ENCODE measurements at regions not wholly inside any gene's neighbourhood (a gene's known extent, or its start where the extent isn't known, plus 50 kb on each side); places are given as distances from the start of the nearest gene placed in this dataset.

DNA sequence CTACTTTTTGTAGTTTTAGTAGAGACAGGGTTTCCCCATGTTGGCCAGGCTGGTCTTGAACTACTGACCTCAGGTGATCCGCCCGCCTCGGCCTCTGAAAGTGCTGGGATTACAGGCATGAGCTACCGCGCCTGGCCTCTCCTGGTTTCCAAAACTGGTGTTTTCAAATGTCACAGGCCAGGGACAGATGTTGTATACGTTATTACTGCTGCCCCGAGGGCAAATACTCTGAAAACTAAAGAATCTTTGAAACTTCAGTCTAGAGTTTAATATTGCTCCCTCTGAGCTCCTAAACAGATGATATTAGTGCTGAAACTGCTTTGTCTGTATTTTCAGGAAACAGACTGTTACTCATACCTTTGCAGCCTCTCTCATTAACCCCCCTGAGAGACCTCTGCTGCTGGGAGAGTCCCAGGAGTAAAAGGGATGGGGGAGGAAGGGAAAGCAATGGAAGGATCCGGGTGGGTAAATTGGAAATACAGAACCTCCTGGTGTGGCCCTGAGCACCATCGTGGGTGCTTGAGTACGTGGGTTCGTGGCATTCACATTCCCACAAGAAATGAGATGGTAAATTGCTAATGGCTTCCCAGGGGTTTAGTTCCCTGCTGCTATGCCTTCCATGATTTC, 96.3 kb upstream of the IGF1R start:
- no peak overlapping the region for H3K9ac ChIP-seq (ENCODE audit: low read length)
- no peak overlapping the region for H3K27ac ChIP-seq (ENCODE audit: low read depth, low read length)
- no peaks in the 10 kb centered on the region for H3K36me3 ChIP-seq (ENCODE audit: control insufficient read depth, insufficient read depth, low read length)
- peaks cover 43% of the 10 kb centered on the region for H3K4me1 ChIP-seq (ENCODE audit: control insufficient read depth, insufficient read depth, low read length)
- no peak overlapping the region for H3K4me3 ChIP-seq (ENCODE audit: low read depth, low read length)
- no peaks in the 10 kb centered on the region for H3K9me3 ChIP-seq (ENCODE audit: control insufficient read depth, insufficient read depth, low read depth, low read length)
- peaks cover 5% of the 10 kb centered on the region; the same call in 1 of the 2 replicates for H3K27me3 ChIP-seq (ENCODE audit: control insufficient read depth, insufficient read depth, low read length)

DNA sequence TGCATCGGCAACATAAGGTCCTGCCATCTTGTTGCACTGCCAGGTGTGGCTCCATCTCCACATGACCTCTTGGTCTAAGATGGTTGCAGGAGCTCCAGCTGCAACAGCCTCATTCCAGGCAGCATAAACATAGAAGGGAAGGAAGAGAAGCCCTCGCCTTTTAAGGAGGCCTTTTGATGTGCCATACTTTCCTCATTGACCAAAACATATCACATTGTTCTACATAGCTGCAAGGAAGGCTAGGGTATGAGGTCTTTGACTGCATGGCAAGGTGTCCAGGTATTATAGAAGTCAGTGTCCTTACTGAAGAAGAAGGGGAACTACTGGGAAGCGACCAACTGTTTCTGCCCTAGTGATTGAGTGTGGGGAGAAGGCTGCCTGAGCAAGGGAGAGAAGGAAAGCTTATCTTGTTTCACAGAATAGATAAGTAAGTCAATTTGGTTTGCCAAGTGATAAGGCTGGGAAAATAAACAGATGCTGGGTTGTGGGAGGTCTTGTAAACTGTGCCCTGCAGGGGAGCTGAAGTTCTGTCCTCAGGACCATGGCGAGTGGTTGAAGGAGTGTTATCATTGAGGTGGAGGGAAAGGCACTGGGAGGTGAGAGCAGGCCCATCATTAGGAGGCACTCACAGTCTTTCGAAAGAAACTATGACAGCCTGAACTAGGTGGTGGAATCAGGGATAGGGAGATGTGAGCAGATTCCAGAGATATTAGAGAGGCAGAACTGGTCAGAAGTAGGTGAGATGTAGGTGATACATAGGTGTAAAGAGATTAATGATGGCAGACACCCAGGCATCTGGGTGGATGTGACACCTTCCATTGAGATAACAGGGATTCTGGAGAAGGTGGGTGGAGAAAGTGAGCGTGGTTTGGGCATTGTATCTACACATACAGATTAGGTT, 93.8 kb upstream of the IGF1R start:
- Histone ChIP-seq H3K9me3 (ENCODE audit: control insufficient read depth, insufficient read depth, low read depth, low read length) (no peaks in the 10 kb centered on the region), H3K27ac (ENCODE audit: low read depth, low read length) (no peak overlapping the region), H3K4me3 (ENCODE audit: low read depth, low read length) (no peak overlapping the region), H3K36me3 (ENCODE audit: control insufficient read depth, insufficient read depth, low read length) (no peaks in the 10 kb centered on the region), H3K27me3 (ENCODE audit: control insufficient read depth, insufficient read depth, low read length) (no peaks in the 10 kb centered on the region), H3K4me1 (ENCODE audit: control insufficient read depth, insufficient read depth, low read length) (peaks cover 42% of the 10 kb centered on the region), H3K9ac (ENCODE audit: low read length) (peak overlapping the region; percentile 65)

DNA sequence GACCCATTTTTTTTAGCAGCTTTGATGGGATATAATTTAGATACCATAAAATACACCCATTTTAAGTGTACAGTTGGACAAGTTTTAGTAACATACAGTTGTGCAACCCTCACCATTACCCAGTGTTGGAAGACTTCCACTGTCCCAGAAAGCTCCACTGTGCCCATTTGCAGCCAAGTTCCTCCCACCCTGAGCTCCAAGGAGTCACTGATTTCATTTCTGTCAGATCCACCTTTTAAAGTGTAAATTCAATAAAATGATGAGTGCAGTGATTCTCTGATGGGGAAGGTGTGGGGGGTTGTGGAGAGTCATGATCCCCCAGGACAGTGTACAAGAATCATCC, 93.2 kb upstream of the IGF1R start:
- Histone ChIP-seq H3K27me3 (ENCODE audit: control insufficient read depth, insufficient read depth, low read length) (no peaks in the 10 kb centered on the region; the same call in 1 of the 2 replicates), H3K36me3 (ENCODE audit: control insufficient read depth, insufficient read depth, low read length) (no peaks in the 10 kb centered on the region)

DNA sequence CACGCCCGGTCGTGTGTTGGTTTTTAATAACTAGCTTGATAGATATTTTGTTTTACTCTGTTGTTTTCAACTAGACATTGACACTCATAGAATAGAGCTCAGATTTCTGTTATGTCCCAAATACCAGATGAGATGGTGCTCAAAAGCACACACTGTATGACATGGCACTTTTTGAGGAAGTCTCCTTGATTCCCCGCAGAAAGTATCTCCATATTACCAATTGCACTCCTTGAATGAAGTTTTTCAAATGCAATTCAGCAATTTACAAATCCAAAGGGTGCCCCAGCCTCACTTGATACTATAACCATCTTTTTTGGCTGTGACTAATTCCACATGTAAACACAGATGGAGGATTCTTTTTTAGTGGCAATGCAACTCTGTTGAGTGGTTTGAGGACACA, 92.0 kb upstream of the IGF1R start:
- Histone ChIP-seq H3K27ac (ENCODE audit: low read depth, low read length) (no peak overlapping the region), H3K27me3 (ENCODE audit: control insufficient read depth, insufficient read depth, low read length) (no peaks in the 10 kb centered on the region; the same call in 1 of the 2 replicates), H3K9ac (ENCODE audit: low read length) (no peak overlapping the region), H3K4me3 (ENCODE audit: low read depth, low read length) (no peak overlapping the region), H3K9me3 (ENCODE audit: control insufficient read depth, insufficient read depth, low read depth, low read length) (no peaks in the 10 kb centered on the region), H3K4me1 (ENCODE audit: control insufficient read depth, insufficient read depth, low read length) (peaks cover 42% of the 10 kb centered on the region), H3K36me3 (ENCODE audit: control insufficient read depth, insufficient read depth, low read length) (no peaks in the 10 kb centered on the region)

More for the DNA sequence above, 93.2 kb upstream of the IGF1R start:
- no peak overlapping the region for H3K27ac ChIP-seq (ENCODE audit: low read depth, low read length)
- H3K9ac ChIP-seq (ENCODE audit: low read length) = peak overlapping the region; percentile 65
- H3K4me3 ChIP-seq (ENCODE audit: low read depth, low read length) = no peak overlapping the region
- no peaks in the 10 kb centered on the region for H3K9me3 ChIP-seq (ENCODE audit: control insufficient read depth, insufficient read depth, low read depth, low read length)
- peaks cover 42% of the 10 kb centered on the region for H3K4me1 ChIP-seq (ENCODE audit: control insufficient read depth, insufficient read depth, low read length)

DNA sequence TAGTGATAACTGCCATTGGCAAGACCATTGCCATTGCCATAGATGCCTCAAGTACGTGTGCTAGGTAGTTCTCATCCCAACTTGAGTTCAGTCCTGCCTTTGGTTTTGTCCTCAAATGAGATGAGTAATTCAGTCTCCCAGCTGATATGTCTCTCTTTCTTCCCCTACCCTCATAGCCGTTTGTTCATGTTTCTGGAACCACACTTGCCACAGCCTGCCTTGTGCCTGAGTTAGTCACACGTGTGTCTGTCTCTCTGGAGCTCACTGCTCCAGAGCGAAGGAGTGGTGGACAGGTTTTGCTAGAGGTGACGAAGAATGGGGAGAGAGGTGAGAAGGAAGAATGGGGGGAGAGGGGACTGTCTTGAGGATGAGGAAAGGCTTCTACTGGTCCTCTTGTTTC, 88.0 kb upstream of the IGF1R start:
- no peaks in the 10 kb centered on the region; the same call in 1 of the 2 replicates for H3K27me3 ChIP-seq (ENCODE audit: control insufficient read depth, insufficient read depth, low read length)
- H3K9ac ChIP-seq (ENCODE audit: low read length) = no peak overlapping the region
- no peaks in the 10 kb centered on the region for H3K36me3 ChIP-seq (ENCODE audit: control insufficient read depth, insufficient read depth, low read length)
- H3K9me3 ChIP-seq (ENCODE audit: control insufficient read depth, insufficient read depth, low read depth, low read length) = no peaks in the 10 kb centered on the region
- H3K4me3 ChIP-seq (ENCODE audit: low read depth, low read length) = no peak overlapping the region
- H3K27ac ChIP-seq (ENCODE audit: low read depth, low read length) = no peak overlapping the region
- peaks cover 13% of the 10 kb centered on the region for H3K4me1 ChIP-seq (ENCODE audit: control insufficient read depth, insufficient read depth, low read length)

DNA sequence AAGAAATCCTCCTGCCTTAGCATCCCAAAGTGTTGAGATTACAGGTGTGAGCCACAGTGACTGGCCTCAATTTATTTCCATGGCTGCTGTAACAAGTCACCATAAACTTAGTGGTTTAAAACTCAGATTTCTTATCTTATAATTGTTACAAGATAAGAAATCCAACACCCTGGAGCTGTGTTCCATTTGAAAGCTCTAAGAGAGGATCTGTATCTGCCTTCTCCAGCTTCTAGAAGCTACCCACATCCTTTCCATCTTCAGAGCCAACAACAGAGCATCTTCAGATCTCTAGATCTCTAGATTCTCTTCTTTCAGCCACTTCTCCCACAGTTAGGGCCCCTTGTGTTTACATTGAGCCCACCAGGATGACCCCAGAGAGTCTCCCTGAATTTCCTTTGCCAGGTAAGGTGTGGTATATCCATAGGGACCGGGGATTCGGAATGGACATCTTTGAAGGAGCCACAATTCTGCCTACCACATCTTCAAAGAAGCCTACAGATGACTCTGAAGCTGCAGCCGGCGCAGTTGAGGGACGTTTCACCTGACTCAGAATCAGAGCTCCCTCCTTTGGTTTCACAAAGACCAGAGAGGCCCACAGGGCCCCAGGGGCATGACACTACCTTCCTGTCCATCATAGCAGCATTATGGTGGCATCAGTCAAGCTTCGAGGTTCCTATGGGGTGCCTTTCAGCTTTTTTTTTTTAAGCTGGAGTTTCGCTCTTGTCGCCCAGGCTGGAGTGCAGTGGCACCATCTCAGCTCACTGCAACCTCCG, 87.0 kb upstream of the IGF1R start:
- no peaks in the 10 kb centered on the region; the same call in 1 of the 2 replicates for H3K27me3 ChIP-seq (ENCODE audit: control insufficient read depth, insufficient read depth, low read length)
- H3K27ac ChIP-seq (ENCODE audit: low read depth, low read length) = no peak overlapping the region
- H3K4me3 ChIP-seq (ENCODE audit: low read depth, low read length) = no peak overlapping the region
- no peaks in the 10 kb centered on the region for H3K36me3 ChIP-seq (ENCODE audit: control insufficient read depth, insufficient read depth, low read length)
- no peak overlapping the region for H3K9ac ChIP-seq (ENCODE audit: low read length)
- H3K4me1 ChIP-seq (ENCODE audit: control insufficient read depth, insufficient read depth, low read length) = peaks cover 10% of the 10 kb centered on the region
- no peaks in the 10 kb centered on the region for H3K9me3 ChIP-seq (ENCODE audit: control insufficient read depth, insufficient read depth, low read depth, low read length)

DNA sequence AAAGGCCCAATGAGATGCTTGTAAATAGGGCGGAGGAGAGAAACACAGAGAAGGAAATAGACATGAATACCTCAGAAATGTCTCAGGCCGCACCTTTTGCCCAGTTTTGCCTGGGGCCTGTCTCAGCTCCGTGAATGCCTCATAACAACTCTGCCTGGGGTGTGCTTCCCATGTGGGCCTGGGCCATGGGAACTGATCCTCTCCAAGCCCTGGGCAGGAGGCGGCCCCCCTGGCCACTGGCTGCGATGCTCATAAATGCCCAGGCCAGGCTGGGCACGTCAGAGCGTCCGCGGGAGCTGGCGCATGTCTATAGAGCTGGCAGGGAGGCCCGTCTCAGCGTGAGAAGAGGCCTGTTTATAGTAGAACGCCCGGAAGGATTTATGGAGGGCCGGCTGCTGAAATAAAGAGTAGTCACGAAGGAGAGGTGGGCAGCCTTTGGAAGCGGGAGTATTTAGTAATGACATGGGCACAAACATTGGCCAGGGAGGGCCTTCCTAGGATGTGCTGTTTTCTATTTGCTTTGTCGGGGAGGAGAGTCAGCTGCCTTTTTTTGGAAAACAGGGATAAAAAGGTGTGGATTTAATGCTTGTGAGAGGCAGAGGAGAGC, 85.9 kb upstream of the IGF1R start:
- no peaks in the 10 kb centered on the region for H3K4me1 ChIP-seq (ENCODE audit: control insufficient read depth, insufficient read depth, low read length)
- no peak overlapping the region for H3K4me3 ChIP-seq (ENCODE audit: low read depth, low read length)
- no peaks in the 10 kb centered on the region for H3K9me3 ChIP-seq (ENCODE audit: control insufficient read depth, insufficient read depth, low read depth, low read length)
- H3K9ac ChIP-seq (ENCODE audit: low read length) = no peak overlapping the region
- no peaks in the 10 kb centered on the region; the same call in 1 of the 2 replicates for H3K27me3 ChIP-seq (ENCODE audit: control insufficient read depth, insufficient read depth, low read length)
- H3K36me3 ChIP-seq (ENCODE audit: control insufficient read depth, insufficient read depth, low read length) = no peaks in the 10 kb centered on the region
- no peak overlapping the region for H3K27ac ChIP-seq (ENCODE audit: low read depth, low read length)

DNA sequence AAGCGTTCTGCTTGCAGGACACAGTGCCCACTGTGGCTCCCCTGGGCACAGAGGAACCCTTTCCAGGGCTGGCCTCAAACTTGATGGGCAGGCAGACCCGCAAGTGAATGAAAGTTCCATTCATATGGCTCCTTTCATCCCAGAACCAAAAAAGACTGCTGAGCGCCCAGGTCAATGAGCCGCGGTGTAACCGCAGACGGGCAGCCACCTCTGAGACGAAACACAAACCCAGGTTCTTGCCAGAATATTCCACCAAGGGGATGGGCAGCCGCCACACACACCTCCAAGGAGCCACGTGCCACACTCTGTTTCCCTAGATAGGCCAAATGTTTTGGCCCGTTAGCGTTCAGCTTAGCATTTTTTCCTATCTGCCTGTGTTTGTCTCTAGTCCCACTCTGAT, 82.8 kb upstream of the IGF1R start:
- H3K36me3 ChIP-seq (ENCODE audit: control insufficient read depth, insufficient read depth, low read length) = no peaks in the 10 kb centered on the region
- H3K4me1 ChIP-seq (ENCODE audit: control insufficient read depth, insufficient read depth, low read length) = no peaks in the 10 kb centered on the region
- no peaks in the 10 kb centered on the region; the same call in 1 of the 2 replicates for H3K27me3 ChIP-seq (ENCODE audit: control insufficient read depth, insufficient read depth, low read length)
- no peaks in the 10 kb centered on the region for H3K9me3 ChIP-seq (ENCODE audit: control insufficient read depth, insufficient read depth, low read depth, low read length)
- no peak overlapping the region for H3K9ac ChIP-seq (ENCODE audit: low read length)
- H3K4me3 ChIP-seq (ENCODE audit: low read depth, low read length) = no peak overlapping the region
- H3K27ac ChIP-seq (ENCODE audit: low read depth, low read length) = no peak overlapping the region

DNA sequence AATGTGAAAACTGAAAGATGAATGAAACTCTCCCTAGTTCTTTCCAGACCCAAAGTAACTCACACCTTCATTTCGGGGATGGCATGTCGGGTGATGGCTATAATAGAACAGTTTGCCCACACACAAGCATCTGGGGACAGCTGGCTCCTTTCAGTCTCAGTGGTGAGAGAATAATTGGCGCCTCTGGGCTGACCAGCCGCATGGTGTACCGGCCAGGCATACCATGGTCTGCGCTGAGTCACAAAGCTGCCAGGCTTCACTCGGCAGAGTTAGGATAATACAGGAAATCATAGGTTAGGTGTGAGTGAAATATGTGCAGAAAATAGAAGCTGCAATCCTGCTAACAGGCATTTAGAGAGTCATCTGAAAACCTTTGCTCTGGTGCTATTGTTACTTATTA, 80.4 kb upstream of the IGF1R start:
- Histone ChIP-seq H3K27ac (ENCODE audit: low read depth, low read length) (no peak overlapping the region), H3K36me3 (ENCODE audit: control insufficient read depth, insufficient read depth, low read length) (no peaks in the 10 kb centered on the region), H3K27me3 (ENCODE audit: control insufficient read depth, insufficient read depth, low read length) (no peaks in the 10 kb centered on the region), H3K4me1 (ENCODE audit: control insufficient read depth, insufficient read depth, low read length) (no peaks in the 10 kb centered on the region), H3K4me3 (ENCODE audit: low read depth, low read length) (no peak overlapping the region), H3K9ac (ENCODE audit: low read length) (no peak overlapping the region), H3K9me3 (ENCODE audit: control insufficient read depth, insufficient read depth, low read depth, low read length) (no peaks in the 10 kb centered on the region)

DNA sequence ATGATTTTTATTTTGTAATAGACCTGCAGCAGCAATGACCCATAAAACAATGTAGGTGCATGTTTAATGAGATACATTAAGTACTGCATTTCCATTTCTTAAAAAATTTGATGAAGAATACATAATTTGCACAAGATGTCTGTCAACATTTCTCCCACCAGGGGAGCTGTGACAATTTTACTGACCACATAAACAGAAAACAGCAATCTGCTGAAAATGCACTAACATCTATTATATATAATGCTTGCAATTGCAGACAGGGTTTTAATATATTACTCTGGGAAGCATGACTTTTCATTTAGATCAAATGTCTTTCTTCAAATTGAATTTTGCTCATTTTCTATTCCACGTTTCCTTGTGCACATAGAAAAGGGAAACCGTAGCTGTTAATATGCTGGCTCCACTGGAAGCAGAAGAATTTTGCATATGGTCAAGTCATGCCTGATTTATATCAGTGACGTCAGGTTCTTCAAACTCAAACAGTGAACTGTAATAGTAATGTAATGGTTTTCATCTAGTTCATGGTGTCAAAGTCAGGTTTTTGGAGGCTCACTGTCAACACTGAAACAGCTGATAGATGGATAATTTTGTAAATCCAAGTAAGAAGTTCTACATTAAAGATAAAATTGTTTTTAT, 79.8 kb upstream of the IGF1R start:
- Histone ChIP-seq H3K4me3 (ENCODE audit: low read depth, low read length) (no peak overlapping the region), H3K27me3 (ENCODE audit: control insufficient read depth, insufficient read depth, low read length) (no peaks in the 10 kb centered on the region), H3K9me3 (ENCODE audit: control insufficient read depth, insufficient read depth, low read depth, low read length) (no peaks in the 10 kb centered on the region), H3K9ac (ENCODE audit: low read length) (no peak overlapping the region), H3K36me3 (ENCODE audit: control insufficient read depth, insufficient read depth, low read length) (no peaks in the 10 kb centered on the region), H3K4me1 (ENCODE audit: control insufficient read depth, insufficient read depth, low read length) (no peaks in the 10 kb centered on the region), H3K27ac (ENCODE audit: low read depth, low read length) (no peak overlapping the region)

All from HUES6 (cell line).